Stimulated activated effector memory CD8-positive, alpha-beta T cell treated with anti-CD3 and anti-CD28 coated beads, Interleukin-12 subunit alpha, Interleukin-12 subunit beta, amount 100 ng/mL, for 72 hours (primary cell): ENCODE measurements at regions not wholly inside any gene's neighbourhood (a gene's known extent, or its start where the extent isn't known, plus 50 kb on each side); places are given as distances from the start of the nearest gene placed in this dataset.
"Not testable (repeated sequence)": the region's sequence is repeated elsewhere in the genome, so short reads cannot be mapped to it uniquely, and the experiment has no call there.

Source experiments
- ATAC-seq: fragments of 150-1000 bp; cut with Tn5 transposase; 2 replicates; pipeline ENCODE4 v1.10.0; 2021
- DNase-seq, 2 donors: peaks; one replicate each; pipeline ENCODE4 v3.0.0; 2021 to 2022; ENCODE audit warnings: low spot score in 2 of 2
- H3K27ac Mint-ChIP-seq: one replicate; pipeline ENCODE4 v1.8.0; 2022; ENCODE audit warnings: mild to moderate bottlenecking, mixed read lengths
- H3K36me3 Mint-ChIP-seq: one replicate; pipeline ENCODE4 v1.8.0; 2022; ENCODE audit warnings: mild to moderate bottlenecking, mixed read lengths
- H3K4me1 Mint-ChIP-seq: one replicate; pipeline ENCODE4 v1.8.0; 2022; ENCODE audit warnings: mixed read lengths
- H3K4me3 Mint-ChIP-seq: one replicate; pipeline ENCODE4 v1.8.0; 2022; ENCODE audit warnings: mild to moderate bottlenecking, mixed read lengths
- H3K9me3 Mint-ChIP-seq: one replicate; pipeline ENCODE4 v1.8.0; 2022; ENCODE audit warnings: mixed read lengths

- H3K36me3 Mint-ChIP-seq, ATAC-seq, DNase-seq, H3K27ac Mint-ChIP-seq, H3K9me3 Mint-ChIP-seq, H3K4me3 Mint-ChIP-seq, H3K4me1 Mint-ChIP-seq: not testable (repeated sequence)
These were observed 58.9 kb downstream of the GOLGA6L7 start for GRCh38 chr15:28789401-28790114.

GRCh38 chr15:28788649-28789400 is 59.6 kb downstream of the GOLGA6L7 start:
- DNase-seq, H3K4me1 Mint-ChIP-seq, H3K4me3 Mint-ChIP-seq, H3K27ac Mint-ChIP-seq, H3K9me3 Mint-ChIP-seq, H3K36me3 Mint-ChIP-seq: not testable (repeated sequence)
- ATAC-seq, result peak; percentile 52

GRCh38 chr15:28788176-28788575 is 60.3 kb downstream of the GOLGA6L7 start:
- H3K27ac Mint-ChIP-seq, H3K9me3 Mint-ChIP-seq, H3K36me3 Mint-ChIP-seq, H3K4me1 Mint-ChIP-seq, DNase-seq, H3K4me3 Mint-ChIP-seq, ATAC-seq: not testable (repeated sequence)

- Mint-ChIP-seq H3K4me1 (no peaks in the 10 kb centered on the region), H3K4me3 (no peak overlapping the region), H3K9me3 (no peaks in the 10 kb centered on the region), H3K36me3 (no peaks in the 10 kb centered on the region), H3K27ac (no peak overlapping the region)
- no peak for DNase-seq
- ATAC-seq, result no peak
These were observed 61.9 kb downstream of the GOLGA6L7 start for GRCh38 chr15:28786521-28786920.

- H3K36me3 Mint-ChIP-seq, H3K4me1 Mint-ChIP-seq, H3K27ac Mint-ChIP-seq, ATAC-seq, H3K4me3 Mint-ChIP-seq, H3K9me3 Mint-ChIP-seq, DNase-seq: not testable (repeated sequence)
These were observed 63.9 kb downstream of the GOLGA6L7 start for GRCh38 chr15:28784347-28785163.

GRCh38 chr15:28783873-28784272 is 64.6 kb downstream of the GOLGA6L7 start:
- no peak for DNase-seq
- no peaks in the 10 kb centered on the region for H3K4me1 Mint-ChIP-seq
- H3K36me3 Mint-ChIP-seq, result no peaks in the 10 kb centered on the region
- no peak for ATAC-seq
- H3K9me3 Mint-ChIP-seq, result no peaks in the 10 kb centered on the region
- no peak overlapping the region for H3K4me3 Mint-ChIP-seq
- H3K27ac Mint-ChIP-seq, result no peak overlapping the region

GRCh38 chr15:28783466-28783865 is 65.0 kb downstream of the GOLGA6L7 start:
- no peak overlapping the region for H3K4me3 Mint-ChIP-seq
- H3K36me3 Mint-ChIP-seq, result no peaks in the 10 kb centered on the region
- ATAC-seq, result no peak
- H3K4me1 Mint-ChIP-seq, result no peaks in the 10 kb centered on the region
- H3K9me3 Mint-ChIP-seq, result no peaks in the 10 kb centered on the region
- DNase-seq, result no peak
- no peak overlapping the region for H3K27ac Mint-ChIP-seq

- not testable (repeated sequence) for H3K4me1 Mint-ChIP-seq, ATAC-seq, H3K36me3 Mint-ChIP-seq, H3K4me3 Mint-ChIP-seq, H3K27ac Mint-ChIP-seq, DNase-seq, H3K9me3 Mint-ChIP-seq
These were observed 66.2 kb upstream of the GOLGA8M start for GRCh38 chr15:28778397-28778796.

GRCh38 chr15:28772857-28773256 is 60.6 kb upstream of the GOLGA8M start:
- not testable (repeated sequence) for H3K4me1 Mint-ChIP-seq, H3K4me3 Mint-ChIP-seq, H3K27ac Mint-ChIP-seq, ATAC-seq, DNase-seq, H3K36me3 Mint-ChIP-seq, H3K9me3 Mint-ChIP-seq
